IPS DF 19.7 (cell line): ENCODE measurements at regions not wholly inside any gene's neighbourhood (a gene's known extent, or its start where the extent isn't known, plus 50 kb on each side); places are given as distances from the start of the nearest gene placed in this dataset.
"Not testable (repeated sequence)": the region's sequence is repeated elsewhere in the genome, so short reads cannot be mapped to it uniquely, and the experiment has no call there.

Experiments used
- DNase-seq: peaks from one replicate; pipeline ENCODE4 v3.0.0-alpha.2; 2013; ENCODE audit warnings: low read depth, low spot score

DNA sequence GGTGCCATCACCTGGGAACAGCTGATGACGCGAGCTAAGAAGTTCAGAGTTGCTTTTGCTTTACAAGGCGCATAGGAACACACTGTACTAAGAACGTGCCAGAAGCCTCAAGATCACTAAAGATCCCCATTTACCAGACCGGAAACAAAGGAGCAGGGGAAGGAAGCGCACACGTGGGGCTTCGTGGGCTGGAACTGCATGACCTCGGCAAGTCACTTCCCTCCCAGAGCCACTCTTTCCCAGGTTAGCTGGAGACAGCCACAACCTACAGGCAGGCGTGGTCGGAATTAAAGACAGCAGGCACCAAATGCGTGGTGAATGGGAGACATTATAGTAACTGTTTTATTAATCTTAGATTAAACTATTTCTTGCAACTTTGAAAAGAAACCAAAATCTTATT lies 154.9 kb upstream of the IQSEC1 start:
- DNase-seq: not testable (repeated sequence)

DNA sequence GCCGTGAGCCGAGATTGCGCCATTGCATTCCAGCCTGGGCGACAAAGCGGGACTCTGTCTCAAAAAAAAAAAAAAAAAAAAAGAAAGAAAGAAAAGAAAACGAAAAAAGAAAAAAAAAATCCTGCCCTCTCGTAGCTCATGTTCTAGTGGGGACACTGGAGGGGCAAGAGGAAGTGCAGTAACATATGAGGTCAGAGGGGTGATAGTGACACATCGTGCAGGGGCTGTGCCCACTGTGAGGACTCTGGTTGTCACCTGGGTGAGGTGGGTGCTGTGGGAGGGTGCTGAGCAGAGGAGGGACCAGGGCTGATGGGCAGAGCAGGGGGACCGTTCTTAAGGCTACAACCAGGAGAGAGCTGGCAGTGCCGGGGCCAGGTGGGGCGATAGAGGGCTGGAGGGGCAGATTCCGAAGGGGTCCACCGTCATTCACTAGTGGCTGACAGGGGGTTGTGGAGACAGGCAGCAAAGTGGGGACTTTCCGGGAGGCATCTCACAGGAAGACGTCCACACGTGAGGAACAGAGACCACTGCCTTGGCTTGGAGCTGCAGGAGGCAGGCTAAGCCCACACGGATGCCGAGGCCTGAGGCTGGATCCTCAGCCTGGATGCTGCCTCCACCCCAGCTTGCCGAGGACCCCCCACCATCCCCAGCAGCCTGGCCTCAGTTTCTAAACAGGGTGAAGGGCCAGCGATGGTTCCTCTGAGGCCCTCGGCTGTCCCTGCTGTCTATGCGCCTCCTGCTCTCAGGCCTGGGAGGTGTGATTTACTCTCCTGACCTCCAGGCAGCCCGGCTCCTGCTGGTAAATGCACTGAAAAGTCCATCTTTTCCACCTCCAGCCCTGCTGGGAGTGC lies 154.3 kb upstream of the IQSEC1 start:
- no peak for DNase-seq

GRCh38 chr3:13224967-13225366 lies 151.7 kb upstream of the IQSEC1 start:
- DNase-seq: no peak

- DNase-seq: no peak
Observed at GRCh38 chr3:13223574-13224237, 150.5 kb upstream of the IQSEC1 start.

DNA sequence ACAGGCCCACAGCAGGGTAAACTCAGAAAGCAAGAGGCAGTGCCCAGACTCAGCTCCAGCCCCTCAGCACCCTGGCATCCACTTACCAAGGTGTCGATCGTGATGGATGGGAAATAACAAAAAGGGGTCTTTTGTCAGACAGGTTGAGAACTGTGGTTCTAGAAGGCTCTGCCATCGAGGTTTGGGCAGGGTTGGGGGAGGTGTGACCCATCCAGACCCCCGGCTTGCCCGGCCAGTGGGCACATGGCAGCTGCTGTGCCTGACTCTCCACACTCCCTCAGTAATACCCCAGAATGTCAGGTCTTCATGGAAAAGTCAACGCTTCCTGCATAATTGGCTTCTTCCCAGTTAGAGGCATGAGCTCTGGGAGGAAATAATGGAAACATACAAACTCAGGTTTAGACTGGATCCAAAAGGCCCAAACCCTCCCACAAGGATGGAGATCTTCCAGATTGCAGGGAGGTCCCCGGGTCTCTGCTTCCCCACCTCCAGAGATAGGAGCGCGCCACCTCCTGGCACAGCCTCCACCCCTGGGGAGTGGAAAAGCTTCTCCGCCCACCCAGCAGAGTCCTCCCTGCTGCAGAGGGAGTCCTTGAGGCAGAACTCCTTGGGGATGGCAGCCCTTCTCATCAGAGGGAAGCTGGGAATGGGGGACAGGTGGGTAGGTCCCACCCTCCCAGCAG lies 149.8 kb upstream of the IQSEC1 start:
- DNase-seq: no peak

- DNase-seq: no peak
Observed at GRCh38 chr3:13222131-13222530, 148.9 kb upstream of the IQSEC1 start.

- DNase-seq: no peak
Observed at GRCh38 chr3:13221491-13222061, 148.3 kb upstream of the IQSEC1 start.

DNA sequence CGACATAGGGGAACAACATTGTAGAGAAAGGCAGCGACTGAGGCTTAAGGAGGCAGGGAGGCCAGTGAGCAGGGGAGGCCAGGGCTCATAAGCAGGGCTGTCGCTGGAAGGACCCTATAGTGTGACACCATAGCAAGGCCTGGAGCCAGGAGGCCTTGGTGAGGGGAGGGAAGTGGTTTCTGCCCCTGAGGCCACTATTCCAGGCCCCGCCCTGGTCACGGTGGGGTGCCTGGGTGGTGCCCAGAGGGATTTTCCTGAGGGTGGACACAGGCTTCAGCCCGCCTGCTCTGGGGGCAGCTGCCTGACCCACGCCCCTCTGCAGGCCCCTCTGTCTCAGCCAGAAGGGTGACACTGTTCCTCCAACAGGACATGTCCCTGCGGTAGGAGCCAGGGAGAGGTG lies 147.8 kb upstream of the IQSEC1 start:
- DNase-seq: no peak

GRCh38 chr3:13219902-13220296 lies 146.7 kb upstream of the IQSEC1 start:
- no peak for DNase-seq

DNA sequence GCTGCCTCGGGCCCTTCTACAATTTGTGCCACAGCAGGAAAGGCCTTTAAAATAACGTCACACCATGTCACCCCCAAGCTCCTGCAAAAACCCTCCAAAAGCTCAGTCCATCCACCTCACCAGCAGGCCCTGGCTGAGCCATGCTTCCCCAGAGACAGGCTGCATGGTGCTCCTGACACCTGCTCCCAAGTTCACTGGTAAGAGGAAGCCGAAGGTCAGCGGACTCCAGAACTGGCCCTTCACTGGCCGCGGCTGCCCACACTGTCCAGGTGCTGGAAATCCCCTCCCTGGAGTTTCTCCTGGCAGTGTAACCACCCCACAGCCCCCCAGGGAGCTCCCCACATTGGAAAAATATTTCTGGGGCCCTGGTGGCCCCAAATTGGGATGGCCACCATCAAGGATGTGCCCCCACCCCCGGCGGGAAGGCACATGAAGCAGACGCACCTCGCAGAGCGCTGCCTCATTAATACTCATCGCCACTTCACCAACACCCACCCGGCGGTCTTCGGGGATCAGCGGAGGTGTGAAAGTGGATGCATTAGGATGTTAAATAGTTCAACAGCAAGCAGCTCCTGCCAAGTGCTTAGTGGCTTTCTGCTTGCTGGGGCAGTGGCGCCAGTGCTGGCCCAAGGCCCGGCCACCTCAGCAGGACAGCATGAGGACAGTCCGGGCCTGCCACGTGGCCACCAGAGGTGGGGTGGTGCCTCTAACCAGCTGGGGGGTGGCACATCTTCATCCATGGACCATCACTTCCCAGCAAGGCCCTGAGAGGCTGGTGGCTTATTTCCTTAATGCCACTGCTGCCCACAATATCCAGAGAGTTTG lies 146.1 kb upstream of the IQSEC1 start:
- no peak for DNase-seq

DNA sequence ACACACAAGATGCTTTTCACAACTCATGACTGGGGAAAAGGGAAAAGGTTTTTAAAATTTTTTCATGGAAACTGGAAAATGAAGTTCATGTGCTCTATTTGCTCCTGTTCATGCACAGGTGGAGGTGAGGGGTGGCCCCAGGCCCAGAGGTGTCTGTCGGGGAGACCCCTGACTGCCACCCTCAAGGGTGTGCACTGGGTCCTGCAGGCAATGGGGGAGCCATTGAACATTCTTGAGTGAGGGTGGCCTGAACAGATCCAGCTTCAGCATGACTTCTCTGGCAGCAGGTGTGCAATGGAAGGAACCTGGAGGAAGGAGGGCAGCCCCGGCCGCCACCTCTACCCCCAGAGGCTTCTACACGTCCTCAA lies 145.3 kb upstream of the IQSEC1 start:
- DNase-seq: no peak

DNA sequence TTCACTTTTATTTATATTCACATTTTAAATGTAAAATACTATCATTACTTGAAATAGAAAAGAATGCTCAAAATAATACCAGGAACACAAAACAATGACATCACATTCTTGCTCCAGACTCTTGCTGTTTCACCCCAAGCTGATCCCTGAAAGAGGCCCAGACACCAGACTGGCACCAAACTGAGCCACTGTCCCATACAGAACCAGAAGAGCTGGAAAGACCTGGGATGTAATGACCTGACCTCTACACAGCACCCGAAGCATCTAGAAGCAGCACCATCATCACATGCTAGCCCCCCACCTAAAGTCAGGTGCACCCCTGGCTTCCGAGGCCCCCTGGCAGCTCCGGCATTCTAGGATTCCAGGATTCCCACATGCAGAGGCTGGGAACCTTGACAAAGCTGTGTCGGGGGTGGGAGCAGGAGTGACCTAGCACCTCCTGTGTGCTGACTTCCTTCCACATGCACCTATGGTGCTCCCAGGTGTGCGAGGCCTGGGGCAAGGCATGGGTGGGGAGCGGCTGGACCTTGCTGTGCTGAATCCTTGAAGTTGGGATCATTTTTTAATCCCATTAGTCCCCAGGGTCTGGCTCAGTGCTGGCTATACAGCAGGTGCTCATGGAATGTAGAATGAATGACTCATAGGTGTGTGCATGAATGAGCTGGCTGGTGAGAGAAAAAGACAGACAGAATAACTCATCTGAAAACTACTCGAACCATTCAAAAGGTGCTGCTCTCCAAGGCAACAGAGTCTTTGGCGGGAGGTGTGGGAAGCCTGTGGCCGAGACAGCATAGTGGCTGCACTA lies 144.7 kb upstream of the IQSEC1 start:
- no peak for DNase-seq

- no peak for DNase-seq
Observed at GRCh38 chr3:13217253-13217652, 144.0 kb upstream of the IQSEC1 start.

DNA sequence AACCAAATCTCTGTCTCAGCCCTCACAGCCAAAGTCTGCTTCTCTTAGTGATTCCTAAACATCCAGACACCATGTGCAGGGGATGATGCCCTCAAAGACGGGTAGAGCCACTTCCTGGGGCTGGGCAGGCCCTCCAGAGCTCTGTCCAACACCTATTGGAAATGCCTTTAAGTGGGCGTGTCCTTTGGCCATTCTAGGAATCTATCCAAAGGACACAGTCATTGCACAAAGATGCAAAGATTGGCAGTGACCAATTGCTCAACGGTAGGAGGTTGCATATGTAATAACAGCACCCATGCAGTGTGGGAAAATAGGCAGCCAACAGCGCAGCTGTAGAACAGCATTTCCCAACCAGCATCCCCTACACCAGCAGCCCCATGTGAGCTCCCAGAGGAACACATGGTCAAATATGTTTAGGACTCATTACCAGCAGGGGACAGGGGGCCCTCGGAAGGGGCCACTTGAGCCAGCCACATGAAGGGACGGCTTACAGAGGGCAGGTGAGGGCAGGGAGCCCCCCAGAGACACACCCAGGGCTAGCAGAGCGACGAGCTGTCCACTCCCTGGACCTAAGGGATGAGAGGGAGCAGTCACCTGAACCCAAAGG lies 142.8 kb upstream of the IQSEC1 start:
- DNase-seq: no peak

DNA sequence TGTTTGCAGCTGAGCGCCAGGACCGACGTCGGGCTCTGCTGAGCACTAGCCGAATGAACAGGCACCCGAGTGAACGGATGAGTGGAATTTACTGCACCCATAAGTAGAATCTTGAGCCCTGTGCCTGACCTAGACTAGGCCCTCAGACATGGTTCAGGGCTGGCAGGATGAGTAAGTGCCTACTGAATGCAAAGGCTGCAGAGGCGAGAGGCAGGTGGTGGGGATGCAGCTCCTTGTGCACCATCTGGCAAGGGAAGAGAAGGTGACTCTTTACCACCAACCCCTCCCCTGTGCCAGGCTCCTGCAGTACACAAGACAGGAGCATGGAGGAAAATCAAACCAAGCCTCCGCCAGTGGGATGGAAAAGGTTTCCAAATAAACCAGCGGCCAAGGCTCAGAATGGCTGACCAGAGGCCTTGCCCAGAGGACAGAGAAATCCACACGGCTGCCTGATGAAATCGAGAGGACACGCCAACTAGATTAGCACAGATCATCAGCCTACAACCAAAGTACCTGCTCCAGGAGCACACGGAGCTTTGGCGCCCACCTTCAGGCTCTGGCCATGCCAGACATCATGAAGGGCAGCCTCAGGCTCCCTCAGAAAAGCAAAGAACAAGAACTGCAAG lies 141.7 kb upstream of the IQSEC1 start:
- no peak for DNase-seq

- DNase-seq: no peak
Observed at GRCh38 chr3:13213911-13214846, 140.9 kb upstream of the IQSEC1 start.

DNA sequence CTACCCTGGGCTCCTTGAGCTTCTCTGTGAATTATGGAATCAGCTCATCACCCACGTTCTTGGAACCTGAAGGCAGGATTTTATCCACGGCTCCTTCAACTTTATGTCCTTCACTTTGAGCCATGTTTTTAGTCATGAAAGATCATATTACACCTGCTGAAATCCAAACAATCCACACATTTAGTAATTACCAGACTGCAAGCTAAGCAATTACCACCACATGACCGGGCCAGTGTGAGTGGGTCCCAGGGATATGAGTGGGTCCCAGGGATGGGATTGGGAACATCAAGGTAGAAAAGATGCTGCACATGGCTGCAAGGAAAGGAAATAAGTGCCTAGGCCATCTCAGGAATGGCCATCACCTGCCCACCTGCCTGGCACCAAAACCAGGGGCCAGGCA lies 140.3 kb upstream of the IQSEC1 start:
- no peak for DNase-seq

DNA sequence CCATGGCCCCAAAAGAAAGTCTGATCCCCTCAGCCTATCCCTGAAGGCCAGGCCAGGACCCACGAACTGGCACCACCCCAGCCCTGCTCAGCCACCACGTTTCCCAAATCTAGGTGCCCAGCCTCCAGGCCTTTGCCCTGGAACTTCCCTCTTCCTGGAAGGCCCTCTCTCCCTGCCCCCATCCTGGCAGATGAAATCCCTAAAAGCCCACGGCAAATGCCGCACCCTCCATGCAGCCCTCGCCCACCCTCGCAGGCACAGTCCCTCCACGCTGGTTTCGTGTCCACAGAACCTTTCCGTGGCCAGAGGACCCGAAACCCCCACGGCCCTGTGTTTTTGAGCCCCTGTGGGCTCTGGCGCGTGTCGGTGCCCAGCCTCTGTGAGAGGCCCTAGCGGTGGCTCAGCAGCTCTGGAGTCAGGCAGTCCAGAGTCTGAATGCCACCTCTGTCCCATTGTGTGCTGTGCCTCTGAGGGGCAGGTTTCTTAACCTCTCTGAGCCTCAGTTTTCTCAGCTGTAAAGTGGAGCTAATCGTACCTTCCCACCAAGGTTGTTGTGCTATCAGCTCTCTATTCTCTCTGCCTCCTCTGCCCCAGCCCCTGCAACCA lies 138.5 kb upstream of the IQSEC1 start:
- no peak for DNase-seq
